WTC11 (cell line): ENCODE measurements at regions not wholly inside any gene's neighbourhood (a gene's known extent, or its start where the extent isn't known, plus 50 kb on each side); places are given as distances from the start of the nearest gene placed in this dataset.

ENCODE experiments used
- ATAC-seq: fragments of 200-7000 bp; cut with Tn5 transposase; 2 replicates; pipeline ENCODE4 v1.10.0; 2021; ENCODE audit warnings: mild to moderate bottlenecking, moderate library complexity
- CTCF ChIA-PET: fragments of 300-600 bp; sonication (Branson Sonifier 250); formaldehyde crosslinking; loops from one replicate; lab custom pipeline; 2021; ENCODE audit warnings: antibody characterized with exemption; lab: Charles Lee
- POLR2A ChIA-PET: fragments of 350-600 bp; sonication (Branson Sonifier 250); formaldehyde crosslinking; loops from one replicate; lab custom pipeline; 2021; ENCODE audit warnings: antibody characterized with exemption; lab: Charles Lee
- DNase-seq: peaks from one replicate; pipeline ENCODE4 v3.0.0; 2021; ENCODE audit warnings: low spot score
- H3K27ac Mint-ChIP-seq: 2 replicates; pipeline ENCODE4 v1.8.0; 2021; ENCODE audit warnings: mixed read lengths
- H3K27me3 Mint-ChIP-seq: 2 replicates; pipeline ENCODE4 v1.8.0; 2021; ENCODE audit warnings: low read depth, mild to moderate bottlenecking, moderate library complexity, mixed read lengths
- H3K36me3 Mint-ChIP-seq: 2 replicates; pipeline ENCODE4 v1.8.0; 2021; ENCODE audit warnings: mixed read lengths
- H3K4me1 Mint-ChIP-seq: 2 replicates; pipeline ENCODE4 v1.8.0; 2022; ENCODE audit warnings: mixed read lengths
- H3K4me3 Mint-ChIP-seq: 2 replicates; pipeline ENCODE4 v1.8.0; 2021; ENCODE audit warnings: mild to moderate bottlenecking, moderate library complexity, mixed read lengths
- H3K9me3 Mint-ChIP-seq: 2 replicates; pipeline ENCODE4 v1.8.0; 2021; ENCODE audit warnings: mixed read lengths
- ATF1 ChIP-seq: sonication (generic); formaldehyde crosslinking; IDR thresholded peaks from 2 replicates; pipeline ENCODE4 v1.8.1; 2023; ENCODE audit warnings: mild to moderate bottlenecking, moderate library complexity, missing genetic modification reagents
- CREB1 ChIP-seq: sonication (generic); formaldehyde crosslinking; IDR thresholded peaks from 2 replicates; pipeline ENCODE4 v1.8.0; 2023; ENCODE audit warnings: mild to moderate bottlenecking, missing genetic modification reagents
- ESRRA ChIP-seq: sonication (generic); formaldehyde crosslinking; IDR thresholded peaks from 2 replicates; pipeline ENCODE4 v1.8.1; 2022; ENCODE audit warnings: mild to moderate bottlenecking, missing genetic modification reagents, borderline replicate concordance
- FOXJ3 ChIP-seq: sonication (generic); formaldehyde crosslinking; IDR thresholded peaks from 2 replicates; pipeline ENCODE4 v1.9.0; 2021; ENCODE audit warnings: missing genetic modification reagents, mild to moderate bottlenecking, borderline replicate concordance
- NR3C1 ChIP-seq: sonication (generic); formaldehyde crosslinking; conservative IDR thresholded peaks from 2 replicates; pipeline ENCODE4 v1.8.1; 2023; ENCODE audit warnings: low read depth, mild to moderate bottlenecking, missing genetic modification reagents
- RORB ChIP-seq: fragments of 250-450 bp; sonication (Bioruptor Pico); IDR thresholded peaks from 2 replicates; pipeline ENCODE4 v1.9.0; 2021; ENCODE audit warnings: mild to moderate bottlenecking
- TEAD1 ChIP-seq: sonication (generic); formaldehyde crosslinking; IDR thresholded peaks from 2 replicates; pipeline ENCODE4 v1.8.0; 2022; ENCODE audit warnings: mild to moderate bottlenecking, missing genetic modification reagents
- ZNF138 ChIP-seq: sonication (generic); formaldehyde crosslinking; conservative IDR thresholded peaks from 2 replicates; pipeline ENCODE4 v1.8.1; 2022; ENCODE audit warnings: mild to moderate bottlenecking, moderate library complexity, missing genetic modification reagents
- ZNF263 ChIP-seq: sonication (generic); formaldehyde crosslinking; IDR thresholded peaks from 2 replicates; pipeline ENCODE4 v1.8.1; 2022; ENCODE audit warnings: low read depth, mild to moderate bottlenecking, moderate library complexity, missing genetic modification reagents
- ZNF416 ChIP-seq: fragments of 250-450 bp; sonication (Bioruptor Pico); IDR thresholded peaks from 2 replicates; pipeline ENCODE4 v1.9.0; 2021; ENCODE audit warnings: mild to moderate bottlenecking, inconsistent platforms
- ZNF671 ChIP-seq: fragments of 250-450 bp; sonication (Bioruptor Pico); IDR thresholded peaks from 2 replicates; pipeline ENCODE4 v1.8.0; 2021; ENCODE audit warnings: mild to moderate bottlenecking
- TF ChIP-seq, protein P1 (sequence below): fragments of 250-450 bp; sonication (Bioruptor Pico); conservative IDR thresholded peaks from 2 replicates; pipeline ENCODE4 v1.9.0; 2021; ENCODE audit warnings: mild to moderate bottlenecking
- TF ChIP-seq, protein P2 (sequence below): fragments of 250-450 bp; sonication (Bioruptor Pico); IDR thresholded peaks from 2 replicates; pipeline ENCODE4 v1.9.0; 2021; ENCODE audit warnings: moderate library complexity, mild to moderate bottlenecking, inconsistent platforms, borderline replicate concordance
- TF ChIP-seq, protein P3 (sequence below): sonication (generic); formaldehyde crosslinking; IDR thresholded peaks from 2 replicates; pipeline ENCODE4 v1.8.1; 2022; ENCODE audit warnings: low read depth, mild to moderate bottlenecking, moderate library complexity, missing genetic modification reagents, borderline replicate concordance
- TF ChIP-seq, protein P4 (sequence below): fragments of 250-450 bp; sonication (Bioruptor Pico); IDR thresholded peaks from 2 replicates; pipeline ENCODE4 v1.9.0; 2021; ENCODE audit warnings: mild to moderate bottlenecking
- TF ChIP-seq, protein P5 (sequence below): fragments of 250-450 bp; sonication (Bioruptor Pico); IDR thresholded peaks from 2 replicates; pipeline ENCODE4 v1.9.0; 2021; ENCODE audit warnings: mild to moderate bottlenecking
- TF ChIP-seq, protein P6 (sequence below): sonication (generic); formaldehyde crosslinking; IDR thresholded peaks from 2 replicates; pipeline ENCODE4 v1.8.1; 2023; ENCODE audit warnings: mild to moderate bottlenecking, missing genetic modification reagents
- TF ChIP-seq, protein P7 (sequence below): sonication (generic); formaldehyde crosslinking; IDR thresholded peaks from 2 replicates; pipeline ENCODE4 v1.8.0; 2022; ENCODE audit warnings: mild to moderate bottlenecking, missing genetic modification reagents
- TF ChIP-seq, protein P8 (sequence below): sonication (generic); formaldehyde crosslinking; IDR thresholded peaks from 2 replicates; pipeline ENCODE4 v1.8.1; 2023; ENCODE audit warnings: mild to moderate bottlenecking, missing genetic modification reagents, borderline replicate concordance

DNA sequence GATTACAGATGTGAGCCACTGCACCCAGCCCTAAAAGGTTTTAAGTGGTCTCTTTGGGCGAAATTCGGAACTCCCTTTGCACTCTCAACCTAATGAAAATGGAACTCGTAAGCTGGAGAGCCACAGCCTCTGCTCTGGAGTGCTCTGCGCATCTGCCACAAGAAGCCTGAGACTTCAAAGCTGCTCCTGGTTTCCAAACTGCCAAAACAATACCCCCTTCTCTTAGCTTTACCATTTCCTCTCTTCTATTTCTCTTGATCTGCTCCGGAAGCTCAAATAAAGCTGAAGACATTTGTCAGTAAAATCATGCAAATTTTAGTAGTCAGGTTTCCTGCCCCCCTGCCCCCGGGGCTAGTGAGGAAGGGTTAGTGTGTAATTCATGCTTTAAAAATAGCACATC is 312.7 kb downstream of the MFSD1 start (continued):
- TF ChIP-seq RORB (CRISPR knock-in tag) (no peak), ESRRA (no peak)

DNA sequence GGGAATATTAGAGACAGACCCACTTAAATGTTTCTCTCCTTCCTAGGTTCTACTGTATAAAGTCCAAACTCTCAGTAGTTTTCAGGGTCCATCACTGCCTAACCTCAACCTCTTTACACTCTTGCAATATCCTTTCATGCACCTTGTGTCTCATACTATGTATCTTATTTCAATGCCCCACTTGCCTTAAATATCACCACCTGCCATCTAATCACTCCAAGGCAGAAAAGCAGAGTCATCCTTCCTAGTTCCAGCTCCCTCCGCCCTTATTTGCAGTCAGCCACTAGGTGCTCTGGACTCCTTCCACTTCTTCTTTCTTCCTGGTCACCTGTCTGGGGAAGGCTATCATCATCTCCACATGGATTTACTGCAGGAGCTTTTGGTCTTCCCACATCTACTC is 322.0 kb downstream of the MFSD1 start:
- ChIA-PET CTCF (interaction anchor here (0.6 kb wide), 1 partner anchor 260 kb away, joined by 4 read pairs; no protein-coding TSS in a partner anchor), POLR2A (no interaction called here)
- H3K36me3 Mint-ChIP-seq, result no peaks in the 10 kb centered on the region
- no peak overlapping the region for H3K4me3 Mint-ChIP-seq
- no peaks in the 10 kb centered on the region for H3K27me3 Mint-ChIP-seq
- no peaks in the 10 kb centered on the region for H3K9me3 Mint-ChIP-seq
- DNase-seq, result no peak
- H3K4me1 Mint-ChIP-seq, result no peaks in the 10 kb centered on the region
- TF ChIP-seq ZNF138 (no peak), NR3C1 (no peak), FOXJ3 (CRISPR knock-in tag) (no peak), TEAD1 (no peak), ZNF416 (CRISPR knock-in tag) (no peak), CREB1 (CRISPR knock-in tag) (no peak)
- TF ChIP-seq, protein P1, sequence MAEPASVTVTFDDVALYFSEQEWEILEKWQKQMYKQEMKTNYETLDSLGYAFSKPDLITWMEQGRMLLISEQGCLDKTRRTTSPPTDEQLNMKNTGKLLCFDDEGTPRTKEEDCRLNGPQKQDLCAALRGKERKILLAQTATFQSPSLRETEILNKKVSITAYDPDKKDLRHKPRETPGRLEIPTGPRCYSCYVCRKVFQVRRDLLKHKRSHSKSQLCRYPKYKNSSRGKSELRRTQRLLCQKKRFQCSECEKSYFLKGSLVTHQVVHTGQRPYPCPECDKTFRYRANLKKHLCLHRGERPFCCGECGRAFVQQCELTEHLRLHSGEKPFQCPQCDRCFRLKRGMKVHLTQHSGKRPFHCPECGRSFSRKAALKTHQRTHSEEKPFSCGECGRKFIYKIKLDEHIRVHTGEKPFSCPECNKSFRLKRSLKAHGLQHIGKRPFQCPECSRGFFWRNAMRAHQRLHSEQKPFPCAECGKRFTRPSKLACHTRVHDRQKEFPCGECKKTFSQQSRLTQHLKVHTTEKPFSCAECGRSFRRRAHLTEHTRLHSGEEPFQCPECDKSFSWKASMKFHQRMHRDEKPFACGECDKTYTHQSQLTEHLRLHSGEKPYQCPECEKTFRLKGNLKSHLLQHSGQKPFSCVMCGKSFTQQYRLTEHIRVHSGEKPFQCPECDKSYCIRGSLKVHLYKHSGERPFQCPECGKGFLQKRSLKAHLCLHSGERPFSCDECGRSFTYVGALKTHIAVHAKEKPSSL (CRISPR knock-in tag), result no peak
- TF ChIP-seq, protein P2, sequence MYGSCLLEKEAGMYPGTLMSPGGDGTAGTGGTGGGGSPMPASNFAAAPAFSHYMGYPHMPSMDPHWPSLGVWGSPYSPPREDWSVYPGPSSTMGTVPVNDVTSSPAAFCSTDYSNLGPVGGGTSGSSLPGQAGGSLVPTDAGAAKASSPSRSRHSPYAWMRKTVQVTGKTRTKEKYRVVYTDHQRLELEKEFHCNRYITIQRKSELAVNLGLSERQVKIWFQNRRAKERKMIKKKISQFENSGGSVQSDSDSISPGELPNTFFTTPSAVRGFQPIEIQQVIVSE, result no peak
- TF ChIP-seq, protein P3, sequence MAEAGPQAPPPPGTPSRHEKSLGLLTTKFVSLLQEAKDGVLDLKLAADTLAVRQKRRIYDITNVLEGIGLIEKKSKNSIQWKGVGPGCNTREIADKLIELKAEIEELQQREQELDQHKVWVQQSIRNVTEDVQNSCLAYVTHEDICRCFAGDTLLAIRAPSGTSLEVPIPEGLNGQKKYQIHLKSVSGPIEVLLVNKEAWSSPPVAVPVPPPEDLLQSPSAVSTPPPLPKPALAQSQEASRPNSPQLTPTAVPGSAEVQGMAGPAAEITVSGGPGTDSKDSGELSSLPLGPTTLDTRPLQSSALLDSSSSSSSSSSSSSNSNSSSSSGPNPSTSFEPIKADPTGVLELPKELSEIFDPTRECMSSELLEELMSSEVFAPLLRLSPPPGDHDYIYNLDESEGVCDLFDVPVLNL (CRISPR knock-in tag), result no peak
- TF ChIP-seq, protein P4, sequence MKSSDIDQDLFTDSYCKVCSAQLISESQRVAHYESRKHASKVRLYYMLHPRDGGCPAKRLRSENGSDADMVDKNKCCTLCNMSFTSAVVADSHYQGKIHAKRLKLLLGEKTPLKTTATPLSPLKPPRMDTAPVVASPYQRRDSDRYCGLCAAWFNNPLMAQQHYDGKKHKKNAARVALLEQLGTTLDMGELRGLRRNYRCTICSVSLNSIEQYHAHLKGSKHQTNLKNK (CRISPR knock-in tag), result no peak
- TF ChIP-seq, protein P5, sequence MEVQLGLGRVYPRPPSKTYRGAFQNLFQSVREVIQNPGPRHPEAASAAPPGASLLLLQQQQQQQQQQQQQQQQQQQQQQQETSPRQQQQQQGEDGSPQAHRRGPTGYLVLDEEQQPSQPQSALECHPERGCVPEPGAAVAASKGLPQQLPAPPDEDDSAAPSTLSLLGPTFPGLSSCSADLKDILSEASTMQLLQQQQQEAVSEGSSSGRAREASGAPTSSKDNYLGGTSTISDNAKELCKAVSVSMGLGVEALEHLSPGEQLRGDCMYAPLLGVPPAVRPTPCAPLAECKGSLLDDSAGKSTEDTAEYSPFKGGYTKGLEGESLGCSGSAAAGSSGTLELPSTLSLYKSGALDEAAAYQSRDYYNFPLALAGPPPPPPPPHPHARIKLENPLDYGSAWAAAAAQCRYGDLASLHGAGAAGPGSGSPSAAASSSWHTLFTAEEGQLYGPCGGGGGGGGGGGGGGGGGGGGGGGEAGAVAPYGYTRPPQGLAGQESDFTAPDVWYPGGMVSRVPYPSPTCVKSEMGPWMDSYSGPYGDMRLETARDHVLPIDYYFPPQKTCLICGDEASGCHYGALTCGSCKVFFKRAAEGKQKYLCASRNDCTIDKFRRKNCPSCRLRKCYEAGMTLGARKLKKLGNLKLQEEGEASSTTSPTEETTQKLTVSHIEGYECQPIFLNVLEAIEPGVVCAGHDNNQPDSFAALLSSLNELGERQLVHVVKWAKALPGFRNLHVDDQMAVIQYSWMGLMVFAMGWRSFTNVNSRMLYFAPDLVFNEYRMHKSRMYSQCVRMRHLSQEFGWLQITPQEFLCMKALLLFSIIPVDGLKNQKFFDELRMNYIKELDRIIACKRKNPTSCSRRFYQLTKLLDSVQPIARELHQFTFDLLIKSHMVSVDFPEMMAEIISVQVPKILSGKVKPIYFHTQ, result no peak
- TF ChIP-seq, protein P6, sequence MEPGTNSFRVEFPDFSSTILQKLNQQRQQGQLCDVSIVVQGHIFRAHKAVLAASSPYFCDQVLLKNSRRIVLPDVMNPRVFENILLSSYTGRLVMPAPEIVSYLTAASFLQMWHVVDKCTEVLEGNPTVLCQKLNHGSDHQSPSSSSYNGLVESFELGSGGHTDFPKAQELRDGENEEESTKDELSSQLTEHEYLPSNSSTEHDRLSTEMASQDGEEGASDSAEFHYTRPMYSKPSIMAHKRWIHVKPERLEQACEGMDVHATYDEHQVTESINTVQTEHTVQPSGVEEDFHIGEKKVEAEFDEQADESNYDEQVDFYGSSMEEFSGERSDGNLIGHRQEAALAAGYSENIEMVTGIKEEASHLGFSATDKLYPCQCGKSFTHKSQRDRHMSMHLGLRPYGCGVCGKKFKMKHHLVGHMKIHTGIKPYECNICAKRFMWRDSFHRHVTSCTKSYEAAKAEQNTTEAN (CRISPR knock-in tag), result no peak
- ATAC-seq, result no peak
- no peak overlapping the region for H3K27ac Mint-ChIP-seq

DNA sequence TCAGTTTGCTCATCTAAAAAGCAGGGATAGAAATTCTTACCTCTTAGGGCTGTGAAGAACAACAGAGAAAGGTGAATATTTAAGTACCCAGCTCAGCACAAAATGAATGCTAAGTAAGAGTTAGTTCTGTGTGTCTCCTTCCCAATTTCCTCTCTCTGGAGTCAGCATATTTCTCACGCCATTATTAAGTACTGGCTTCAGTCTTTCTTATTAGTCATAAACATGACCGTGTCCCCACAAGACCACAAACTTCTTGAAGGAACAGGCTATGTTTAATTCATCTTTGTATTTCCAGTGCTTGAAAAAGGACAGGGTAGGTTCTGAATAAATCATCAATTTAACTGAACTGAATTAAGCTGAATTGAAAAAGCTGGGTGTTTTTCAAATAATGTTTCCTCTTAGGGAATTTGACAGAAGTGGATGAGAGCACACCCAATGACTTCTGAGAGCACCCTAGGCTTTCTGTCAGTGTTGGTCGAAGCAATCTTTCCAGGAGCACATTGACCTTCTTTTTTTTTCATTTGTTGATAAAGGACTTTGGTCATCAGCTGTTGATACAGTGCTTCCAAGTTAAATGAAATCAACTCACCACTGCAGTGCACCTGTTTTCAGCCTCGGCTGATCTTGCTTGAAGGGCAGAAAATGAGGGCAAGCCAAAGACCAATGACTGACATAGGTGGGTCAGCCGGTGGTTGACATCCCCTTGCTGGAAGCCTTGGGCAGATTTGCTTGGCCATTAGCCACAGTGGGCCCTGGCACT is 324.6 kb downstream of the MFSD1 start:
- CTCF ChIA-PET, result interaction anchor here (0.8 kb wide), 1 partner anchor 11 kb away, joined by 3 read pairs; no protein-coding TSS in a partner anchor
- H3K27ac Mint-ChIP-seq, result no peak overlapping the region
- H3K4me3 Mint-ChIP-seq, result no peak overlapping the region
- ATAC-seq (no peak), DNase-seq (no peak)
- H3K4me1 Mint-ChIP-seq, result no peaks in the 10 kb centered on the region
- H3K9me3 Mint-ChIP-seq, result no peaks in the 10 kb centered on the region
- H3K36me3 Mint-ChIP-seq, result no peaks in the 10 kb centered on the region
- TF ChIP-seq ZNF671 (CRISPR knock-in tag) (no peak), ZNF263 (no peak), ATF1 (CRISPR knock-in tag) (no peak)
- TF ChIP-seq, protein P7, sequence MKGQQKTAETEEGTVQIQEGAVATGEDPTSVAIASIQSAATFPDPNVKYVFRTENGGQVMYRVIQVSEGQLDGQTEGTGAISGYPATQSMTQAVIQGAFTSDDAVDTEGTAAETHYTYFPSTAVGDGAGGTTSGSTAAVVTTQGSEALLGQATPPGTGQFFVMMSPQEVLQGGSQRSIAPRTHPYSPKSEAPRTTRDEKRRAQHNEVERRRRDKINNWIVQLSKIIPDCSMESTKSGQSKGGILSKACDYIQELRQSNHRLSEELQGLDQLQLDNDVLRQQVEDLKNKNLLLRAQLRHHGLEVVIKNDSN (CRISPR knock-in tag), result no peak
- TF ChIP-seq, protein P8, sequence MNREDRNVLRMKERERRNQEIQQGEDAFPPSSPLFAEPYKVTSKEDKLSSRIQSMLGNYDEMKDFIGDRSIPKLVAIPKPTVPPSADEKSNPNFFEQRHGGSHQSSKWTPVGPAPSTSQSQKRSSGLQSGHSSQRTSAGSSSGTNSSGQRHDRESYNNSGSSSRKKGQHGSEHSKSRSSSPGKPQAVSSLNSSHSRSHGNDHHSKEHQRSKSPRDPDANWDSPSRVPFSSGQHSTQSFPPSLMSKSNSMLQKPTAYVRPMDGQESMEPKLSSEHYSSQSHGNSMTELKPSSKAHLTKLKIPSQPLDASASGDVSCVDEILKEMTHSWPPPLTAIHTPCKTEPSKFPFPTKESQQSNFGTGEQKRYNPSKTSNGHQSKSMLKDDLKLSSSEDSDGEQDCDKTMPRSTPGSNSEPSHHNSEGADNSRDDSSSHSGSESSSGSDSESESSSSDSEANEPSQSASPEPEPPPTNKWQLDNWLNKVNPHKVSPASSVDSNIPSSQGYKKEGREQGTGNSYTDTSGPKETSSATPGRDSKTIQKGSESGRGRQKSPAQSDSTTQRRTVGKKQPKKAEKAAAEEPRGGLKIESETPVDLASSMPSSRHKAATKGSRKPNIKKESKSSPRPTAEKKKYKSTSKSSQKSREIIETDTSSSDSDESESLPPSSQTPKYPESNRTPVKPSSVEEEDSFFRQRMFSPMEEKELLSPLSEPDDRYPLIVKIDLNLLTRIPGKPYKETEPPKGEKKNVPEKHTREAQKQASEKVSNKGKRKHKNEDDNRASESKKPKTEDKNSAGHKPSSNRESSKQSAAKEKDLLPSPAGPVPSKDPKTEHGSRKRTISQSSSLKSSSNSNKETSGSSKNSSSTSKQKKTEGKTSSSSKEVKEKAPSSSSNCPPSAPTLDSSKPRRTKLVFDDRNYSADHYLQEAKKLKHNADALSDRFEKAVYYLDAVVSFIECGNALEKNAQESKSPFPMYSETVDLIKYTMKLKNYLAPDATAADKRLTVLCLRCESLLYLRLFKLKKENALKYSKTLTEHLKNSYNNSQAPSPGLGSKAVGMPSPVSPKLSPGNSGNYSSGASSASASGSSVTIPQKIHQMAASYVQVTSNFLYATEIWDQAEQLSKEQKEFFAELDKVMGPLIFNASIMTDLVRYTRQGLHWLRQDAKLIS (CRISPR knock-in tag), result no peak
- TF ChIP-seq, all 79 proteins: peak for 0
- POLR2A ChIA-PET, result no interaction called here
- no peaks in the 10 kb centered on the region for H3K27me3 Mint-ChIP-seq
